ENCODE measurements at regions not wholly inside any gene's neighbourhood (a gene's known extent, or its start where the extent isn't known, plus 50 kb on each side); places are given as distances from the start of the nearest gene placed in this dataset.
A peak's percentile ranks its signal among the peaks of the same experiment; 100 is the strongest.
"Not testable (repeated sequence)": the region's sequence is repeated elsewhere in the genome, so short reads cannot be mapped to it uniquely, and the experiment has no call there.

DNA sequence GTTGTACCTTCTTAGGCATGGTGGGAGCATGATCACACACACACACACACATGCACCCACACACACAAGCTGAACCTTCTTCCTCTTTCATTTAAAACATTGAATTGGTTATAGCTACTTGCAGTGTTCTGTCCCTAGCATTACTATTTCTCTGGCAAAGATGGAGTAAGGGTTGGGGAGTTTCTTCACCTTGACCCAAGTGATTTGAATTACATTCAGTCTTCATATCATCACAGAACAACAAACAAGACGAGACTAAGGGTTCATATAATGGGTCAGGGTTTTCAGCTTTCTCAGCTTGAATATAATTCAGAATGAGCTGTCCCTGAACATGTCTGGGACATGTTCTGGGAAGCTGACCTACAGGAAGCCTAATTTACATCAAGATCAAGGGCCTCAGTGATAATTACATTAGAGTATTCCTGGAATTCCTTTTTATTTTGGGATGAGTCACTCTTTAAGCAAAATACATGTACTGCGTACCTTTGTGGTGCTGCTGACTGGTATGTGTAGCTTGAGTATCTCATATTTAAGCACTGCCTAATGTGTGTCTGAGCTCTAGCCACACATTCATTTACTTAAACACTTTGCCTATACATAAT, 213.5 kb upstream of the TMEM229A start:
- Mint-ChIP-seq H3K36me3 (peaks cover 4% of the 10 kb centered on the region; the same call in 1 of the 2 replicates), H3K27me3 (ENCODE audit: low read depth) (no peaks in the 10 kb centered on the region), H3K4me3 (no peak overlapping the region), H3K27ac (0 out of 2 replicates have a peak overlapping the region, but pooled peaks have one; percentile 61), H3K9me3 (peaks cover 10% of the 10 kb centered on the region), H3K4me1 (peaks cover 11% of the 10 kb centered on the region)
- ChIA-PET POLR2A (no interaction called here), CTCF (interaction anchor here (1.0 to 1.2 kb wide), 2 partner anchors 30 to 146 kb away, joined by 3 to 5 read pairs; no protein-coding TSS in a partner anchor)
- DNase-seq (ENCODE audit: low spot score) (no peak), ATAC-seq (no peak; the same call in 1 of the 2 replicates)
- TF ChIP-seq ZNF416 (CRISPR knock-in tag; IDR thresholded peaks at IDR 0.05) (no peak), IRF2 (CRISPR knock-in tag; IDR thresholded peaks at IDR 0.05; ENCODE audit: borderline replicate concordance, low read depth) (no peak), RELA (CRISPR knock-in tag; IDR thresholded peaks at IDR 0.05; ENCODE audit: borderline replicate concordance) (no peak), ELF4 (CRISPR knock-in tag; IDR thresholded peaks at IDR 0.05; ENCODE audit: low read depth) (no peak), KAT7 (CRISPR knock-in tag; IDR thresholded peaks at IDR 0.05; ENCODE audit: borderline replicate concordance) (no peak), ZNF423 (CRISPR knock-in tag; IDR thresholded peaks at IDR 0.05) (no peak), SOX15 (CRISPR knock-in tag; IDR thresholded peaks at IDR 0.05) (no peak), ZNF396 (CRISPR knock-in tag; IDR thresholded peaks at IDR 0.05; ENCODE audit: borderline replicate concordance) (no peak), STAT6 (CRISPR knock-in tag; conservative IDR thresholded peaks at IDR 0.05; ENCODE audit: low read depth) (no peak), SMAD4 (CRISPR knock-in tag; IDR thresholded peaks at IDR 0.05) (no peak), ZNF317 (CRISPR knock-in tag; IDR thresholded peaks at IDR 0.05; ENCODE audit: borderline replicate concordance, low read depth) (no peak), GTF2I (CRISPR knock-in tag; conservative IDR thresholded peaks at IDR 0.05) (no peak), ERG (CRISPR knock-in tag; IDR thresholded peaks at IDR 0.05) (no peak), TCF7 (CRISPR knock-in tag; IDR thresholded peaks at IDR 0.05; ENCODE audit: low read depth) (no peak), TEAD4 (CRISPR knock-in tag; IDR thresholded peaks at IDR 0.05) (no peak), OVOL2 (CRISPR knock-in tag; IDR thresholded peaks at IDR 0.05; ENCODE audit: borderline replicate concordance) (no peak)
- TF ChIP-seq, protein P1, sequence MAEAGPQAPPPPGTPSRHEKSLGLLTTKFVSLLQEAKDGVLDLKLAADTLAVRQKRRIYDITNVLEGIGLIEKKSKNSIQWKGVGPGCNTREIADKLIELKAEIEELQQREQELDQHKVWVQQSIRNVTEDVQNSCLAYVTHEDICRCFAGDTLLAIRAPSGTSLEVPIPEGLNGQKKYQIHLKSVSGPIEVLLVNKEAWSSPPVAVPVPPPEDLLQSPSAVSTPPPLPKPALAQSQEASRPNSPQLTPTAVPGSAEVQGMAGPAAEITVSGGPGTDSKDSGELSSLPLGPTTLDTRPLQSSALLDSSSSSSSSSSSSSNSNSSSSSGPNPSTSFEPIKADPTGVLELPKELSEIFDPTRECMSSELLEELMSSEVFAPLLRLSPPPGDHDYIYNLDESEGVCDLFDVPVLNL (CRISPR knock-in tag; IDR thresholded peaks at IDR 0.05; ENCODE audit: borderline replicate concordance, low read depth) = no peak
- TF ChIP-seq, protein P2, sequence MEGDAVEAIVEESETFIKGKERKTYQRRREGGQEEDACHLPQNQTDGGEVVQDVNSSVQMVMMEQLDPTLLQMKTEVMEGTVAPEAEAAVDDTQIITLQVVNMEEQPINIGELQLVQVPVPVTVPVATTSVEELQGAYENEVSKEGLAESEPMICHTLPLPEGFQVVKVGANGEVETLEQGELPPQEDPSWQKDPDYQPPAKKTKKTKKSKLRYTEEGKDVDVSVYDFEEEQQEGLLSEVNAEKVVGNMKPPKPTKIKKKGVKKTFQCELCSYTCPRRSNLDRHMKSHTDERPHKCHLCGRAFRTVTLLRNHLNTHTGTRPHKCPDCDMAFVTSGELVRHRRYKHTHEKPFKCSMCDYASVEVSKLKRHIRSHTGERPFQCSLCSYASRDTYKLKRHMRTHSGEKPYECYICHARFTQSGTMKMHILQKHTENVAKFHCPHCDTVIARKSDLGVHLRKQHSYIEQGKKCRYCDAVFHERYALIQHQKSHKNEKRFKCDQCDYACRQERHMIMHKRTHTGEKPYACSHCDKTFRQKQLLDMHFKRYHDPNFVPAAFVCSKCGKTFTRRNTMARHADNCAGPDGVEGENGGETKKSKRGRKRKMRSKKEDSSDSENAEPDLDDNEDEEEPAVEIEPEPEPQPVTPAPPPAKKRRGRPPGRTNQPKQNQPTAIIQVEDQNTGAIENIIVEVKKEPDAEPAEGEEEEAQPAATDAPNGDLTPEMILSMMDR (IDR thresholded peaks at IDR 0.05) = no peak
- TF ChIP-seq, protein P3, sequence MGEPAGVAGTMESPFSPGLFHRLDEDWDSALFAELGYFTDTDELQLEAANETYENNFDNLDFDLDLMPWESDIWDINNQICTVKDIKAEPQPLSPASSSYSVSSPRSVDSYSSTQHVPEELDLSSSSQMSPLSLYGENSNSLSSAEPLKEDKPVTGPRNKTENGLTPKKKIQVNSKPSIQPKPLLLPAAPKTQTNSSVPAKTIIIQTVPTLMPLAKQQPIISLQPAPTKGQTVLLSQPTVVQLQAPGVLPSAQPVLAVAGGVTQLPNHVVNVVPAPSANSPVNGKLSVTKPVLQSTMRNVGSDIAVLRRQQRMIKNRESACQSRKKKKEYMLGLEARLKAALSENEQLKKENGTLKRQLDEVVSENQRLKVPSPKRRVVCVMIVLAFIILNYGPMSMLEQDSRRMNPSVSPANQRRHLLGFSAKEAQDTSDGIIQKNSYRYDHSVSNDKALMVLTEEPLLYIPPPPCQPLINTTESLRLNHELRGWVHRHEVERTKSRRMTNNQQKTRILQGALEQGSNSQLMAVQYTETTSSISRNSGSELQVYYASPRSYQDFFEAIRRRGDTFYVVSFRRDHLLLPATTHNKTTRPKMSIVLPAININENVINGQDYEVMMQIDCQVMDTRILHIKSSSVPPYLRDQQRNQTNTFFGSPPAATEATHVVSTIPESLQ (CRISPR knock-in tag; IDR thresholded peaks at IDR 0.05) = no peak
- TF ChIP-seq, protein P4, sequence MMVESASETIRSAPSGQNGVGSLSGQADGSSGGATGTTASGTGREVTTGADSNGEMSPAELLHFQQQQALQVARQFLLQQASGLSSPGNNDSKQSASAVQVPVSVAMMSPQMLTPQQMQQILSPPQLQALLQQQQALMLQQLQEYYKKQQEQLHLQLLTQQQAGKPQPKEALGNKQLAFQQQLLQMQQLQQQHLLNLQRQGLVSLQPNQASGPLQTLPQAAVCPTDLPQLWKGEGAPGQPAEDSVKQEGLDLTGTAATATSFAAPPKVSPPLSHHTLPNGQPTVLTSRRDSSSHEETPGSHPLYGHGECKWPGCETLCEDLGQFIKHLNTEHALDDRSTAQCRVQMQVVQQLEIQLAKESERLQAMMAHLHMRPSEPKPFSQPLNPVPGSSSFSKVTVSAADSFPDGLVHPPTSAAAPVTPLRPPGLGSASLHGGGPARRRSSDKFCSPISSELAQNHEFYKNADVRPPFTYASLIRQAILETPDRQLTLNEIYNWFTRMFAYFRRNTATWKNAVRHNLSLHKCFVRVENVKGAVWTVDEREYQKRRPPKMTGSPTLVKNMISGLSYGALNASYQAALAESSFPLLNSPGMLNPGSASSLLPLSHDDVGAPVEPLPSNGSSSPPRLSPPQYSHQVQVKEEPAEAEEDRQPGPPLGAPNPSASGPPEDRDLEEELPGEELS (CRISPR knock-in tag; IDR thresholded peaks at IDR 0.05) = no peak

DNA sequence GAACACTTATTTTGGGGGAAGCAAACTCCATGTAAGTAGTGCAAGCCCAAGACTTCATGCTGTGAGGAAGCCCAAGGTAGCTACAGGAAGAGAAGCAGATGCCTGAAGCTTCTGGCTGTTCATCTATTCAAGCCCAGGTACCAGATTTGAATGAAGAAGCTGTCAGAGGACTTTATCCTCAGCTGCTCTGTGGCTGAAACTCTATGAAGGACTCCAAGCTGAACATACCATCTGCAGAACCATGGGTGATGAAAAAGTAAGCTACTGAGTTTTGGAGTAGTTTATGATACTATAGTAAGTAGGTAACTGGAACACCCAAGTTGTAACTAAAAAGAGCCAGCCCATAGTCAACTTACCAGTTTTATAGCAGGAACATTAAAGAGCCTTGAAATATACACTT, 211.6 kb upstream of the TMEM229A start:
- H3K9me3 Mint-ChIP-seq = peaks cover 10% of the 10 kb centered on the region
- POLR2A ChIA-PET; H3K27ac Mint-ChIP-seq; H3K36me3 Mint-ChIP-seq; ATAC-seq; CTCF ChIA-PET; H3K4me3 Mint-ChIP-seq; DNase-seq (ENCODE audit: low spot score); H3K27me3 Mint-ChIP-seq (ENCODE audit: low read depth): not testable (repeated sequence)
- H3K4me1 Mint-ChIP-seq = peaks cover 11% of the 10 kb centered on the region

All from WTC11 (cell line).